ENCODE measurements at regions not wholly inside any gene's neighbourhood (a gene's known extent, or its start where the extent isn't known, plus 50 kb on each side); places are given as distances from the start of the nearest gene placed in this dataset.

- TF ChIP-seq CTCF (IDR thresholded peaks at IDR 0.05): no peak
- no peak for TF ChIP-seq POLR2A (IDR thresholded peaks at IDR 0.05)
Measured at GRCh38 chr3:104816716-104817115, 550.0 kb upstream of the ALCAM start.
